ENCODE measurements at regions not wholly inside any gene's neighbourhood (a gene's known extent, or its start where the extent isn't known, plus 50 kb on each side); places are given as distances from the start of the nearest gene placed in this dataset.

- Histone ChIP-seq H3K36me3 (no peaks in the 10 kb centered on the region), H3K27me3 (no peaks in the 10 kb centered on the region), H3K9me3 (no peaks in the 10 kb centered on the region), H3K4me1 (no peaks in the 10 kb centered on the region), H3K4me3 (no peak overlapping the region), H3K27ac (no peak overlapping the region)
- WGBS: 100% methylated on average over 1 of the region's 5 CpGs
- DNase-seq (ENCODE audit: low spot score in 2 of 2): no peak
- no peak for TF ChIP-seq POLR2A (IDR thresholded peaks at IDR 0.05)
Observed at GRCh38 chr5:99878830-99879229, 656.3 kb upstream of the FAM174A start.

- H3K4me1 ChIP-seq: no peaks in the 10 kb centered on the region
- H3K27me3 ChIP-seq: no peaks in the 10 kb centered on the region
- H3K9me3 ChIP-seq: no peaks in the 10 kb centered on the region
- H3K36me3 ChIP-seq: no peaks in the 10 kb centered on the region
- DNase-seq (ENCODE audit: low spot score in 2 of 2): no peak
- no peak overlapping the region for H3K27ac ChIP-seq
- no peak overlapping the region for H3K4me3 ChIP-seq
- TF ChIP-seq POLR2AphosphoS5 (IDR thresholded peaks at IDR 0.05): no peak
- WGBS: 77% methylated on average over 2 of the region's 2 CpGs
Observed at GRCh38 chr5:99866740-99867139, 668.4 kb upstream of the FAM174A start.

DNA sequence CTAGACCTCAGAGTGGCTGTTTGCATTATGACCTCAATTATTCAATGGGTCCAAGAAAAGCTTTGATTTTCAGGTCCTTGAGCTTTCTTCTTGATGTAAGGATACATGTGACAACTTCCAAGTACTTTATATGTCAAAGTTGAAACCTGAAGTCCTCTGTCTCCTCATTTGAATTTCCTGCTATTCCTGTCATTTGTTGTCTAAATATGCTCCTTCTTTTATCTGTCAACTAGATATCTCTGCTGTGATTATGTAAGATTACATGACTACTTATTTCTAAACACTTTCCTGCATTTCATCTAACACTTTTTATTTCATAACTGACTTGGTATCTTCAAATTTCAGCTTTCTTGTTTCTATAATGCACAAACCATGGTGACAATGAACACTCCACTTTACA, 670.0 kb upstream of the FAM174A start:
- Histone ChIP-seq H3K27me3 (no peaks in the 10 kb centered on the region), H3K4me3 (no peak overlapping the region), H3K27ac (no peak overlapping the region), H3K36me3 (no peaks in the 10 kb centered on the region), H3K9me3 (no peaks in the 10 kb centered on the region), H3K4me1 (no peaks in the 10 kb centered on the region)
- no peak for DNase-seq (ENCODE audit: low spot score in 2 of 2)
- TF ChIP-seq EP300 (IDR thresholded peaks at IDR 0.05) (no peak), POLR2A (IDR thresholded peaks at IDR 0.05) (no peak), POLR2AphosphoS5 (IDR thresholded peaks at IDR 0.05) (no peak)
- TF ChIP-seq, protein P1, sequence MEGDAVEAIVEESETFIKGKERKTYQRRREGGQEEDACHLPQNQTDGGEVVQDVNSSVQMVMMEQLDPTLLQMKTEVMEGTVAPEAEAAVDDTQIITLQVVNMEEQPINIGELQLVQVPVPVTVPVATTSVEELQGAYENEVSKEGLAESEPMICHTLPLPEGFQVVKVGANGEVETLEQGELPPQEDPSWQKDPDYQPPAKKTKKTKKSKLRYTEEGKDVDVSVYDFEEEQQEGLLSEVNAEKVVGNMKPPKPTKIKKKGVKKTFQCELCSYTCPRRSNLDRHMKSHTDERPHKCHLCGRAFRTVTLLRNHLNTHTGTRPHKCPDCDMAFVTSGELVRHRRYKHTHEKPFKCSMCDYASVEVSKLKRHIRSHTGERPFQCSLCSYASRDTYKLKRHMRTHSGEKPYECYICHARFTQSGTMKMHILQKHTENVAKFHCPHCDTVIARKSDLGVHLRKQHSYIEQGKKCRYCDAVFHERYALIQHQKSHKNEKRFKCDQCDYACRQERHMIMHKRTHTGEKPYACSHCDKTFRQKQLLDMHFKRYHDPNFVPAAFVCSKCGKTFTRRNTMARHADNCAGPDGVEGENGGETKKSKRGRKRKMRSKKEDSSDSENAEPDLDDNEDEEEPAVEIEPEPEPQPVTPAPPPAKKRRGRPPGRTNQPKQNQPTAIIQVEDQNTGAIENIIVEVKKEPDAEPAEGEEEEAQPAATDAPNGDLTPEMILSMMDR (IDR thresholded peaks at IDR 0.05): no peak

DNA sequence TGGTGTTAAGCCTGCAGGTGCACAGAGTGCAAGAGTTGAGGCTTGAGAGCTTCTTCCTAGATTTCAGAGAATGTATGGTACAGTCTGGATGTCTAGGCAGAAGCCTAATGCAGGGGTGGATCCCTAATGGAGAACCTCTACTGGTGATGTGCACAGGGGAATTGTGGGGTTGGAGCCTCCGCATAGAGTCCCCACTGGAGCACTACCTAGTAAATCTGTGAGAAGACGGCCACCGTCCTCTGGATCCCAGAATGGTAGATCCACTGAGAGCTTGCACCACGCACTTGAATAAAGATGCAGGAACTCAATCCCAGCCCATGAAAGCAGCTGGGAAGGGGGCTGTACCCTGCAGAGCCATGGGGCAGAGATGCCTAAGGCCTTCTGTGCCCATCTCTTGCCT, 699.4 kb upstream of the FAM174A start:
- Histone ChIP-seq H3K4me1 (no peaks in the 10 kb centered on the region), H3K4me3 (no peak overlapping the region), H3K36me3 (no peaks in the 10 kb centered on the region), H3K27me3 (no peaks in the 10 kb centered on the region), H3K9me3 (no peaks in the 10 kb centered on the region), H3K27ac (no peak overlapping the region)
- no peak for DNase-seq (ENCODE audit: low spot score in 2 of 2)
- no peak for TF ChIP-seq EP300 (IDR thresholded peaks at IDR 0.05)
- TF ChIP-seq POLR2A (IDR thresholded peaks at IDR 0.05): no peak
- no peak for TF ChIP-seq POLR2AphosphoS5 (IDR thresholded peaks at IDR 0.05)
- TF ChIP-seq, protein P1 (IDR thresholded peaks at IDR 0.05): no peak
- 93% methylated on average over 4 of the region's 4 CpGs for WGBS

- Histone ChIP-seq H3K27ac (no peak overlapping the region), H3K36me3 (no peaks in the 10 kb centered on the region), H3K27me3 (no peaks in the 10 kb centered on the region), H3K4me3 (no peak overlapping the region), H3K9me3 (no peaks in the 10 kb centered on the region), H3K4me1 (no peaks in the 10 kb centered on the region)
- WGBS: 85% methylated on average over 2 of the region's 2 CpGs
- TF ChIP-seq POLR2A (IDR thresholded peaks at IDR 0.05) (no peak), POLR2AphosphoS5 (IDR thresholded peaks at IDR 0.05) (no peak), EP300 (IDR thresholded peaks at IDR 0.05) (no peak)
- TF ChIP-seq, protein P1 (IDR thresholded peaks at IDR 0.05): no peak
- no peak for DNase-seq (ENCODE audit: low spot score in 2 of 2)
Observed at GRCh38 chr5:99827136-99827535, 708.0 kb upstream of the FAM174A start.

- H3K36me3 ChIP-seq: no peaks in the 10 kb centered on the region
- TF ChIP-seq, protein P1 (IDR thresholded peaks at IDR 0.05): no peak
- TF ChIP-seq POLR2AphosphoS5 (IDR thresholded peaks at IDR 0.05): no peak
- WGBS: 93% methylated on average over 17 of the region's 17 CpGs
- H3K27ac ChIP-seq: no peak overlapping the region
- H3K27me3 ChIP-seq: no peaks in the 10 kb centered on the region
- H3K4me1 ChIP-seq: no peaks in the 10 kb centered on the region
- no peak overlapping the region for H3K4me3 ChIP-seq
- DNase-seq (ENCODE audit: low spot score in 2 of 2): no peak
- H3K9me3 ChIP-seq: no peaks in the 10 kb centered on the region
Observed at GRCh38 chr5:99817796-99818195, 717.4 kb upstream of the FAM174A start.
